H1 (cell line): ENCODE measurements at regions not wholly inside any gene's neighbourhood (a gene's known extent, or its start where the extent isn't known, plus 50 kb on each side); places are given as distances from the start of the nearest gene placed in this dataset.

Source experiments
- ATF2 ChIP-seq: IDR thresholded peaks from 2 replicates; pipeline ENCODE4 v1.6.1; 2012; ENCODE audit warnings: low read length, inconsistent platforms
- HDAC2 ChIP-seq, 2 experiments: fragments of 300-600 bp in 1 of 2; sonication (generic) in 1 of 2; IDR thresholded peaks; 2 replicates each; pipeline ENCODE4 v1.6.1; 2011 to 2012; ENCODE audit warnings: low read depth in 2 of 2, low read length in 2 of 2, mild to moderate bottlenecking in 2 of 2, moderate library complexity in 2 of 2, borderline replicate concordance in 1 of 2, inconsistent platforms in 1 of 2
- POLR2A ChIP-seq, 2 experiments: IDR thresholded peaks; 1 replicate in 1 of 2; 2 replicates in 1 of 2; pipeline ENCODE4 v1.6.1; 2011; ENCODE audit warnings: low read depth in 2 of 2, low read length in 2 of 2, mild to moderate bottlenecking in 2 of 2; ENCODE audit errors: control extremely low read depth in 1 of 2
- SP1 ChIP-seq: IDR thresholded peaks from 2 replicates; pipeline ENCODE4 v1.6.1; 2011; ENCODE audit warnings: low read depth, low read length
- TF ChIP-seq, protein P1 (sequence below), 3 experiments: IDR thresholded peaks; 1 replicate in 2 of 3; 2 replicates in 1 of 3; pipeline versions ENCODE4 v1.5.1 to v1.6.1; 2011; ENCODE audit warnings: low read length in 3 of 3, mild to moderate bottlenecking in 3 of 3, inconsistent platforms in 2 of 3, low read depth in 1 of 3, moderate library complexity in 1 of 3; ENCODE audit not compliant: insufficient read depth in 1 of 3; ENCODE audit errors: control extremely low read depth in 1 of 3

DNA sequence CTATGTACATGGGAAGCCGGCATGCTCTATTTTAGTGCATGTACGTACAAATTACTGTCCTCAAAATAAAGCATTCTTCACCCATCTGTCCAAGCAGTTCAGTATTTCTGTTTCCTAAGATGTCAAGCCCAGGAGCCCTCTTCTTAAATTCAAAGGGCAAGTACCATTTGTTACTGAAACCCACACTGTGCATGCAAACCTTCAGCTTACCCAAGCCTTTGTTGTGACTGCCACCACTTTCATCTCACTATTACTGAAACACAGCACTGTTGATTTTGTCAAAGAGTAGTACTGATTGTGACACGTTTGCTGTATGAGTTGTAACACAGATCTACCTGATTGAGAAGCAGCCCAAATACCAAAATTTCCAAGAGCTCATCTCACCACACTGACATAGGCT is 390.4 kb upstream of the IZUMO3 start:
- TF ChIP-seq ATF2: no peak
- TF ChIP-seq, protein P1, sequence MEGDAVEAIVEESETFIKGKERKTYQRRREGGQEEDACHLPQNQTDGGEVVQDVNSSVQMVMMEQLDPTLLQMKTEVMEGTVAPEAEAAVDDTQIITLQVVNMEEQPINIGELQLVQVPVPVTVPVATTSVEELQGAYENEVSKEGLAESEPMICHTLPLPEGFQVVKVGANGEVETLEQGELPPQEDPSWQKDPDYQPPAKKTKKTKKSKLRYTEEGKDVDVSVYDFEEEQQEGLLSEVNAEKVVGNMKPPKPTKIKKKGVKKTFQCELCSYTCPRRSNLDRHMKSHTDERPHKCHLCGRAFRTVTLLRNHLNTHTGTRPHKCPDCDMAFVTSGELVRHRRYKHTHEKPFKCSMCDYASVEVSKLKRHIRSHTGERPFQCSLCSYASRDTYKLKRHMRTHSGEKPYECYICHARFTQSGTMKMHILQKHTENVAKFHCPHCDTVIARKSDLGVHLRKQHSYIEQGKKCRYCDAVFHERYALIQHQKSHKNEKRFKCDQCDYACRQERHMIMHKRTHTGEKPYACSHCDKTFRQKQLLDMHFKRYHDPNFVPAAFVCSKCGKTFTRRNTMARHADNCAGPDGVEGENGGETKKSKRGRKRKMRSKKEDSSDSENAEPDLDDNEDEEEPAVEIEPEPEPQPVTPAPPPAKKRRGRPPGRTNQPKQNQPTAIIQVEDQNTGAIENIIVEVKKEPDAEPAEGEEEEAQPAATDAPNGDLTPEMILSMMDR (IDR thresholded peaks at IDR 0.05; ENCODE audit: control extremely low read depth in 1 of 3, insufficient read depth in 1 of 3, low read depth in 1 of 3, low read length in 3 of 3): no peak
- TF ChIP-seq HDAC2 (IDR thresholded peaks at IDR 0.05; ENCODE audit: borderline replicate concordance in 1 of 2, low read depth in 2 of 2, low read length in 2 of 2): no peak
- no peak for TF ChIP-seq POLR2A (IDR thresholded peaks at IDR 0.05; ENCODE audit: control extremely low read depth in 1 of 2, low read depth in 2 of 2, low read length in 2 of 2)
- no peak for TF ChIP-seq SP1
